PC-3 (cell line): ENCODE measurements at regions not wholly inside any gene's neighbourhood (a gene's known extent, or its start where the extent isn't known, plus 50 kb on each side); places are given as distances from the start of the nearest gene placed in this dataset.

Experiments used
- EZH2phosphoT487 ChIP-seq: fragments of 300-600 bp; sonication (generic); IDR thresholded peaks from 2 replicates; pipeline ENCODE4 v1.6.1; 2018; ENCODE audit warnings: mild to moderate bottlenecking, antibody characterized with exemption, low read length, borderline replicate concordance
- TF ChIP-seq, protein P1 (sequence below): fragments of 300-600 bp; sonication (generic); conservative IDR thresholded peaks from 2 replicates; pipeline ENCODE4 v1.5.1; 2017; ENCODE audit warnings: antibody characterized with exemption, low read depth, mild to moderate bottlenecking, low read length

DNA sequence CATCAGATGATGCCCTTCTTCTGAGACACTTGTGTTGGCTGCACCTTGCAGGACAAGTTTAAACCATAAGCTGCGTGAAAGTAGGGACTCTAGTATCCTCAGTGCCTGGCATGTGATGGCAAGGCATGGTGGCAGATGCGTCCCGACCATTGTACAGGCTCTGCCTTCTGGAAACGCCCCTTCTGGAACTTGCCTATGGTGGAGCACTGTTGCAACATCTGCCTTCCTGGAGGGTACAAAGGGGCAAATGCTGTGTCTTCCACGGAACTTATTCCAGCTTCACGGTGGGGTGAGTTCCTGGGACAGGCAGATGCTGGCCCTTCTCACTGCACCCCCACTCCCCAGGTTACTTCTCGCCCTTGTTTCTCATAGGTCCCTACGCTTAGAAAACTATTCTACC, 232.8 kb downstream of the THBS2 start:
- TF ChIP-seq EZH2phosphoT487, result no peak
- TF ChIP-seq, protein P1, sequence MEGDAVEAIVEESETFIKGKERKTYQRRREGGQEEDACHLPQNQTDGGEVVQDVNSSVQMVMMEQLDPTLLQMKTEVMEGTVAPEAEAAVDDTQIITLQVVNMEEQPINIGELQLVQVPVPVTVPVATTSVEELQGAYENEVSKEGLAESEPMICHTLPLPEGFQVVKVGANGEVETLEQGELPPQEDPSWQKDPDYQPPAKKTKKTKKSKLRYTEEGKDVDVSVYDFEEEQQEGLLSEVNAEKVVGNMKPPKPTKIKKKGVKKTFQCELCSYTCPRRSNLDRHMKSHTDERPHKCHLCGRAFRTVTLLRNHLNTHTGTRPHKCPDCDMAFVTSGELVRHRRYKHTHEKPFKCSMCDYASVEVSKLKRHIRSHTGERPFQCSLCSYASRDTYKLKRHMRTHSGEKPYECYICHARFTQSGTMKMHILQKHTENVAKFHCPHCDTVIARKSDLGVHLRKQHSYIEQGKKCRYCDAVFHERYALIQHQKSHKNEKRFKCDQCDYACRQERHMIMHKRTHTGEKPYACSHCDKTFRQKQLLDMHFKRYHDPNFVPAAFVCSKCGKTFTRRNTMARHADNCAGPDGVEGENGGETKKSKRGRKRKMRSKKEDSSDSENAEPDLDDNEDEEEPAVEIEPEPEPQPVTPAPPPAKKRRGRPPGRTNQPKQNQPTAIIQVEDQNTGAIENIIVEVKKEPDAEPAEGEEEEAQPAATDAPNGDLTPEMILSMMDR, result no peak
